Small intestine (tissue), 7 donors: ENCODE measurements at regions not wholly inside any gene's neighbourhood (a gene's known extent, or its start where the extent isn't known, plus 50 kb on each side); places are given as distances from the start of the nearest gene placed in this dataset.

Source experiments
- DNase-seq, 2 donors: peaks; one replicate each; pipeline versions ENCODE4 v3.0.0 to v3.0.0-alpha.2; 2013
- FAIRE-seq: peaks from 2 replicates; lab custom pipeline; 2012; peaks lifted over from hg19 to GRCh38; lab: Jason Lieb, UNC
- H3K27ac ChIP-seq, 3 donors: one replicate each; pipeline ENCODE4 v1.5.1; 2013; ENCODE audit warnings: low read length in 2 of 3, mild to moderate bottlenecking in 2 of 3, control low read depth in 1 of 3, inconsistent platforms in 1 of 3, low read depth in 1 of 3, moderate library complexity in 1 of 3
- H3K27me3 ChIP-seq, 3 donors: one replicate each; pipeline ENCODE4 v1.6.1; 2013; ENCODE audit warnings: low read length in 3 of 3, inconsistent platforms in 1 of 3; ENCODE audit not compliant: control insufficient read depth in 3 of 3, insufficient read depth in 3 of 3
- H3K36me3 ChIP-seq, 3 donors: one replicate each; pipeline ENCODE4 v1.6.1; 2013; ENCODE audit warnings: low read length in 3 of 3, inconsistent platforms in 1 of 3, low read depth in 1 of 3, mild to moderate bottlenecking in 1 of 3, moderate library complexity in 1 of 3; ENCODE audit not compliant: control insufficient read depth in 3 of 3, insufficient read depth in 2 of 3
- H3K4me1 ChIP-seq, 3 donors: one replicate each; pipeline ENCODE4 v1.6.1; 2013; ENCODE audit warnings: low read length in 2 of 3, inconsistent platforms in 1 of 3, low read depth in 1 of 3, mild to moderate bottlenecking in 1 of 3, moderate library complexity in 1 of 3; ENCODE audit not compliant: control insufficient read depth in 3 of 3, insufficient read depth in 2 of 3
- H3K4me3 ChIP-seq, 3 donors: one replicate each; pipeline ENCODE4 v1.5.1; 2013; ENCODE audit warnings: low read length in 3 of 3, control low read depth in 1 of 3, inconsistent platforms in 1 of 3, low read depth in 1 of 3, mild to moderate bottlenecking in 1 of 3, moderate library complexity in 1 of 3
- H3K9me3 ChIP-seq, 2 donors: one replicate each; pipeline ENCODE4 v1.6.1; 2013; ENCODE audit warnings: low read depth in 1 of 2, low read length in 1 of 2; ENCODE audit not compliant: control insufficient read depth in 2 of 2, insufficient read depth in 1 of 2
- WGBS, 3 donors: extraction: QIAGEN DNeasy Blood & Tissue Kit; methylation state at CpG; one replicate each; pipeline ENCODE4 v1.1.7; 2013; 5-methylcytosine and 5-hydroxymethylcytosine counted together
- donor health status: healthy with polysubstance abuse.
- donor health status: control.
- donor health status: control.
- donor health status: Bipolar disorder and iron deficiency.
- donor health status: healthy.

DNA sequence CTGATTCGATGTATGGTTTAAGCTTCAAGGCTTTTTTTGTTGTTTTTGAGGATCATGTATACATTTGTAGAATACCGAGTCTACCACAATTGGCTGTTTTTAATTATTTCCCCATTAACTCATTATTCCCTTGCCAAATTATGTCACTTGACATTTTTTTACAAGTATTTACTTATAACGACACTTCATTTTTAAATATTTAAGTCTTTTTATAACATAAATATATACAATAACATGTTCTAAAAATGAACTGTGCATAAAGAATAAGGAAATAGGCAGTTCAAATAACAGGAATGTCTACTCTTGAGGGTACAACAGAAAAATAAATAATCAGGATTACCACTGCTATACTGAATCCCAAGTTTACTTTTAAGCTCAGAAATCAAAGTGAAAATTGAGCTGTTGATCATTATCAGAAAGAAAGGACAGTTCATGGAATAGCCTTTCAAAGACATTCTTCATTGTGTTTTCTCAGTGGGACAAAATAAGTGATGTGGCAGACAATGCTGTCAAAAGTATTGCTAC, 627.5 kb downstream of the PCDH19 start:
- DNase-seq (no peak), FAIRE-seq (no peak)
- no peaks in the 10 kb centered on the region for H3K36me3 ChIP-seq
- no peak overlapping the region for H3K27ac ChIP-seq
- WGBS, 3 donors, result 64 to 70% (median 64%) methylated on average over 3 of the region's 3 CpGs
- peaks cover 0 to 9% of the 10 kb centered on the region in 2 donors for H3K9me3 ChIP-seq
- H3K27me3 ChIP-seq, result no peaks in the 10 kb centered on the region
- H3K4me1 ChIP-seq, result no peaks in the 10 kb centered on the region
- no peak overlapping the region for H3K4me3 ChIP-seq

DNA sequence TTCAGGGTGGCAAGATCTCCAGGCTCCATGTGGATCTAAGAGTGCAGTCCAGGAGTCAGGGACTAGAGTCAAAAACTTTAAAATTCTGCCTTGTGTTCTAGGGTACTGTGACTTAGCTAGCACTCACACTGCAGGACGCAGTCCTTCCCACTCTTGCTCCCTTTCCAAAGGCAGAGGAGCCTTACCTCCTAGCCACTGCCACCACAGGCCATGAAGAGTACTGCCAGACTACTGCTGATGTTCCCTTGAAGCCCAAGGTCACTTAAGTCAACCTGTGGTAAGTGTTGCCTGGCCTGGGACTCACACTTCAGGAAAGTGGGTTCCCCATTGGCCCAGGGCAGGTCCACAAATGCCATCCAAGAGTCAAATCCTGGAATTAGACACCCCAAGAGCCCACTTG, 632.2 kb downstream of the PCDH19 start:
- WGBS, 3 donors, result 48 to 84% (median 70%) methylated on average over 1 of the region's 1 CpG
- H3K27ac ChIP-seq, result no peak overlapping the region
- H3K9me3 ChIP-seq, result peaks cover 0 to 9% of the 10 kb centered on the region in 2 donors
- no peak overlapping the region for H3K4me3 ChIP-seq
- H3K36me3 ChIP-seq, result no peaks in the 10 kb centered on the region
- DNase-seq (no peak), FAIRE-seq (no peak)
- H3K27me3 ChIP-seq, result no peaks in the 10 kb centered on the region
- H3K4me1 ChIP-seq, result no peaks in the 10 kb centered on the region

- FAIRE-seq, result no peak
- H3K27ac ChIP-seq, result no peak overlapping the region
- no peaks in the 10 kb centered on the region for H3K4me1 ChIP-seq
- WGBS, 3 donors, result 67 to 87% (median 81%) methylated on average over 3 of the region's 3 CpGs
- no peak overlapping the region for H3K4me3 ChIP-seq
- DNase-seq, result no peak
- no peaks in the 10 kb centered on the region for H3K27me3 ChIP-seq
- H3K9me3 ChIP-seq, result peaks cover 0 to 12% of the 10 kb centered on the region in 2 donors
- H3K36me3 ChIP-seq, result no peaks in the 10 kb centered on the region
Observed at GRCh38 chrX:99761731-99762130, 648.3 kb downstream of the PCDH19 start.

DNA sequence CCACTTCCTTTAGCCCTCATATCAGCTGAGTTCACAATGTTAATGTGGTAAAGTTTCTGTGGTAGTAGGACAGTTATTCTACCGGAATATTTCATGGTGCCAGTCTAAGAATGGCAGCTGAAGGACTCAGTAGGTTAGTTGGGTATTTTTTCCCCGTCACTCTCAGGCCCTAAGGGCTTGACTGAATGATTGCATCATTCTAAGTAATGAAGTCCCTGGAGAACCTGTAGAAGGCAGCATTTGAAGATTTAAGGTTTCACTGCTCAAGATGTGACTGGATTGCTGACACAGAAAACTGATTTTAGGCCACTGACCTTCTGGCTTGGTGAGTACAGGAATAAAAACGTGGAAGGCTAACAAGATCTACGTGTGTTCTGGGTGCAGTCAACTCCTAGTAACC, 657.3 kb downstream of the PCDH19 start:
- 53 to 79% (median 71%) methylated on average over 4 of the region's 4 CpGs for WGBS, 3 donors
- Histone ChIP-seq H3K36me3 (no peaks in the 10 kb centered on the region), H3K4me1 (no peaks in the 10 kb centered on the region), H3K9me3 (no peaks in the 10 kb centered on the region), H3K4me3 (no peak overlapping the region), H3K27ac (no peak overlapping the region), H3K27me3 (no peaks in the 10 kb centered on the region)
- FAIRE-seq (no peak), DNase-seq (no peak)

DNA sequence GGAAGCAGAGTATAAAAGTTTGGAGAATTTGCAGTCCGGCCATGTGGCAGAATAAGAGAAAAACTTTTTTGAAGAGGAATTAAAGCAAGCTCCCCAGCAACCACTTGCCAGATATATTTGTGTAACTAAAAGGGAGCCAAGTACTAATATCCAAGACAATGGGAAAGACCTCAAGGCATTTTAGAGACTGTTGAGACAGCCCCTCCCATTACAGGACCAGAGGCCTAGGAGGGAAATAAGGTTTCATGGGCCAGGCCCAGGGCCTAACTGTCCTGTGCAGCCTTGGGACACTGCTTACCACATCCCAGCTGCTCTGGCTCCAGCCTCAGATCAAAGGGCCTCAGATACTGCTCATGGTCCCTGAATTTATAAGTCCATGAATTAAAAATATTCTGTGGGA, 659.4 kb downstream of the PCDH19 start:
- no peak for DNase-seq
- WGBS, 3 donors, result 79 to 92% (median 86%) methylated on average over 1 of the region's 1 CpG
- Histone ChIP-seq H3K27me3 (no peaks in the 10 kb centered on the region), H3K27ac (no peak overlapping the region), H3K9me3 (no peaks in the 10 kb centered on the region), H3K36me3 (no peaks in the 10 kb centered on the region), H3K4me3 (no peak overlapping the region), H3K4me1 (no peaks in the 10 kb centered on the region)
- FAIRE-seq, result no peak

- Histone ChIP-seq H3K27me3 (no peaks in the 10 kb centered on the region), H3K36me3 (no peaks in the 10 kb centered on the region), H3K27ac (no peak overlapping the region), H3K4me3 (no peak overlapping the region), H3K4me1 (no peaks in the 10 kb centered on the region), H3K9me3 (peaks cover 3 to 11% of the 10 kb centered on the region in 2 donors)
- FAIRE-seq (no peak), DNase-seq (no peak)
- WGBS, 3 donors, result 57 to 74% (median 70%) methylated on average over 3 of the region's 3 CpGs
Observed at GRCh38 chrX:99722094-99722493, 688.0 kb downstream of the PCDH19 start.

DNA sequence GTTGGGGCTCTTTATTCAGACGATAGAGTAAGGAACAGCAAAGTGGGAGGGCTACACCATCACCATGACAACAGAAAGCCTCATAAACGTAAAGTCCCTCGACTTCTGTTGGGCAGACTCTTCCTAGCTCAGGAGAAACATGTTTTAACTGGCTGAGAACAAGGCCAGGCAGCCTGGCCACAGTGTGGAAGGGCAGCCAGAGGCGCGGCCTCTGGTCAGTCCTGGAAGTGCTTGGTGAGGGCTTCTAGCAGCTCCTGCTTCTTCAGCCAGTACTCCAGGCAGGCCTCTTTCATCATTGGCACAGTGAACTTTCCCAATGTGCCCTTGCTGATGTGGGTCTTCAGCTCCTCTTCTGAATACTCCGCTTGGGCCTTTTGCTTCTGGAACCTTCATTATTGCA, 690.9 kb downstream of the PCDH19 start:
- H3K9me3 ChIP-seq, result peaks cover 3 to 10% of the 10 kb centered on the region in 2 donors
- 60 to 82% (median 68%) methylated on average over 6 of the region's 6 CpGs for WGBS, 3 donors
- H3K4me3 ChIP-seq, result no peak overlapping the region
- no peaks in the 10 kb centered on the region for H3K4me1 ChIP-seq
- no peak for FAIRE-seq
- H3K36me3 ChIP-seq, result no peaks in the 10 kb centered on the region
- no peak for DNase-seq
- H3K27me3 ChIP-seq, result no peaks in the 10 kb centered on the region
- H3K27ac ChIP-seq, result no peak overlapping the region

DNA sequence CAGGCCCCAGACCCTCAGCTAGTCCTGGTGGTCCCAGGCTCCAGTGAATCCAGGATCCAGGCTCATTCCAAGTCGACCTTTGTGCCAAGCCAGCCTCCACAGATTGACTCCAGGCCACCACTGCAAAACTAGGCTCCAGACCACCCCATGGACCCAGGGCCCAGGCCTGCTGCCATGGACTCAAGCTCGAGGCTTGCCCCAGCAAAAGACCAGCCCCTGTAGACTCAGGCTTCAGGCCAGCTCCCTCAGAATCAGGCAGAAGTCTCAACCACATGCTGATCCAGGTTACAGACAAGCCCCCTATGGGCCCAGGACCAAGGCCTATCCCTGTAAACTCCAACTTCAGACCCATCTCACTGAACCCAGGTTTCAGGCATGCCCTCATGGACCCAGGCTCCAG, 692.4 kb downstream of the PCDH19 start:
- Histone ChIP-seq H3K27me3 (no peaks in the 10 kb centered on the region), H3K9me3 (peaks cover 1 to 7% of the 10 kb centered on the region in 2 donors), H3K36me3 (no peaks in the 10 kb centered on the region), H3K4me1 (no peaks in the 10 kb centered on the region), H3K4me3 (no peak overlapping the region), H3K27ac (no peak overlapping the region)
- DNase-seq (no peak), FAIRE-seq (no peak)
- WGBS, 3 donors, result 17 to 49% (median 23%) methylated on average over 2 of the region's 2 CpGs

DNA sequence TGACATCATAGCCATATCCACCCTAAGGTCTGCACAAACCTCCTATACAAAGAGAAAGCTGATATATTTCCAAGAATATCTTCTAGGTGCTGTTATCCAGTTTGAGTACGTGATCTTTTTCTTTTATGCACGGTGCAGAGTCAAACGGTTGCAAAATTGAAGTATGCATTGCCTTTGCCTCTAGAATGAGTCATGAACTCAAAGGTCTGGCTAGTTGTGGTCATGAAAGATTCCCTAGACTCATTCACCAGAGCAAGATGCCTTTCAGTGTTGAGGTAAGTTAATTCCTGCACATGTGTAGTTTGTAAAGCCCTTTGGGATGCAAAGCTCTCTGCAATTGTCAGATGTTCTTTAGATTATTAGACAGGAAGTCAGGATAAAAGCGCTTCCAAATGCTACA, 704.4 kb downstream of the PCDH19 start:
- Histone ChIP-seq H3K4me3 (no peak overlapping the region), H3K36me3 (no peaks in the 10 kb centered on the region), H3K4me1 (no peaks in the 10 kb centered on the region), H3K27me3 (no peaks in the 10 kb centered on the region), H3K27ac (no peak overlapping the region), H3K9me3 (no peaks in the 10 kb centered on the region)
- no peak for FAIRE-seq
- WGBS, 3 donors, result 45 to 65% (median 53%) methylated on average over 4 of the region's 4 CpGs
- DNase-seq, result no peak
